Lower leg skin (tissue), 3 donors: ENCODE measurements at regions not wholly inside any gene's neighbourhood (a gene's known extent, or its start where the extent isn't known, plus 50 kb on each side); places are given as distances from the start of the nearest gene placed in this dataset.

Experiments
- CTCF ChIP-seq, 3 donors: fragments of 450-650 bp; IDR thresholded peaks; one replicate each; pipeline ENCODE4 v1.5.1; 2016; ENCODE audit warnings: antibody characterized with exemption in 3 of 3, mild to moderate bottlenecking in 3 of 3, moderate library complexity in 2 of 3
- POLR2A ChIP-seq, 2 donors: fragments of 450-650 bp; IDR thresholded peaks; one replicate each; pipeline ENCODE4 v1.6.1; 2016 to 2017; ENCODE audit warnings: antibody characterized with exemption in 2 of 2, mild to moderate bottlenecking in 1 of 2, moderate library complexity in 1 of 2

- TF ChIP-seq CTCF (IDR thresholded peaks at IDR 0.05) (no peak), POLR2A (IDR thresholded peaks at IDR 0.05) (no peak)
Measured at GRCh38 chr11:15723966-15724365, 609.2 kb downstream of the INSC start.
